Erythroblast (primary cell): ENCODE measurements at regions not wholly inside any gene's neighbourhood (a gene's known extent, or its start where the extent isn't known, plus 50 kb on each side); places are given as distances from the start of the nearest gene placed in this dataset.

Source experiments
- GATA1 ChIP-seq: IDR thresholded peaks from 2 replicates; pipeline ENCODE4 v1.6.1; 2011; ENCODE audit warnings: low read depth, mild to moderate bottlenecking, control low read depth, low read length, moderate library complexity
- POLR2A ChIP-seq: IDR thresholded peaks from 2 replicates; pipeline ENCODE4 v1.6.1; 2011; ENCODE audit warnings: mild to moderate bottlenecking, low read length

- no peak for TF ChIP-seq POLR2A
- TF ChIP-seq GATA1 = no peak
These were observed 56.4 kb upstream of the TMC1 start for GRCh38 chr9:72464857-72465592.
